ENCODE measurements at regions not wholly inside any gene's neighbourhood (a gene's known extent, or its start where the extent isn't known, plus 50 kb on each side); places are given as distances from the start of the nearest gene placed in this dataset.

DNA sequence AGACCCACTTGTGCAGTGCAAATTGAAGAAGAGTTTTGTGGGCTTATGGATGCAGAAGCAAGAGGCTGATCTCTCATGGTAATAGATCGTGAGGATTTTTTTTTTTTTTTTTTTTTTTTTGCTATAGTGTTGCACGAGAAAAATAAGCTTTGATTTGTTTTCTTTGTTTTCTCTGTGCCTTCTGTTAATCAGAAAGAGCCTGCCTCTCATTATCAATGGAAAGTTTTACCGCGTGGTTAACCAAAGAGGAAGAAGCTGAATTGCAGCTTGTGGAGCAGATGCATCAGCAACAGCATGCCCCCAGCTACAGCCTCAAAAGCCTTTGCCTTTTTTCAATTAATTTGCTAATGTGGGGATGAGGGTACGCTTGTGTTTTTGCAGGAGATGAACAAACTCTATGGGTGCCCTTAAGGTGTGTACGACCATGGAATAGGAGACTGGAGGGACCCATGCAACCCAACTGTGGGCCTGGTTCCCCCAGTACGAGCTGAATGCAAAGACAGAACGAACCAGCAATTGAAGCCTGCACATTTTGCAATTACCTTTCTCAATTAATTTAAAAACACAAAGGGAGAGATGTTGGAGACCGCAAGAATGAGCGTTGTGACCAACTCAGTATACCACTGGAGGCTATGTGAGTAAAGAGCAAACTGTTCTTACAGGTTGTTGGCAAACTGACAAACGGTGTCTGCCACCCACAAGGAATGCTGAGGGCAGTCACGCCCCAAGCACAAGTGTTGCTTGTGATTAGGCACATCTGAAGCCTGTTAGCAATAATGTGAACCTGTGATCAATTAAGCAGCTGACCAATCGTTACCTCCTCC, 58.6 kb upstream of the SPRY2 start:
- Mint-ChIP-seq H3K4me1 (ENCODE audit: low read depth) (peaks cover 21% of the 10 kb centered on the region), H3K4me3 (no peak overlapping the region)

More for the DNA sequence above, 58.6 kb upstream of the SPRY2 start:
- no peak overlapping the region for H3K27ac Mint-ChIP-seq
- peaks cover 4% of the 10 kb centered on the region for H3K36me3 Mint-ChIP-seq (ENCODE audit: low read depth)
- peaks cover 7% of the 10 kb centered on the region for H3K9me3 Mint-ChIP-seq
- H3K27me3 Mint-ChIP-seq = no peaks in the 10 kb centered on the region
